ENCODE measurements at regions not wholly inside any gene's neighbourhood (a gene's known extent, or its start where the extent isn't known, plus 50 kb on each side); places are given as distances from the start of the nearest gene placed in this dataset.

DNA sequence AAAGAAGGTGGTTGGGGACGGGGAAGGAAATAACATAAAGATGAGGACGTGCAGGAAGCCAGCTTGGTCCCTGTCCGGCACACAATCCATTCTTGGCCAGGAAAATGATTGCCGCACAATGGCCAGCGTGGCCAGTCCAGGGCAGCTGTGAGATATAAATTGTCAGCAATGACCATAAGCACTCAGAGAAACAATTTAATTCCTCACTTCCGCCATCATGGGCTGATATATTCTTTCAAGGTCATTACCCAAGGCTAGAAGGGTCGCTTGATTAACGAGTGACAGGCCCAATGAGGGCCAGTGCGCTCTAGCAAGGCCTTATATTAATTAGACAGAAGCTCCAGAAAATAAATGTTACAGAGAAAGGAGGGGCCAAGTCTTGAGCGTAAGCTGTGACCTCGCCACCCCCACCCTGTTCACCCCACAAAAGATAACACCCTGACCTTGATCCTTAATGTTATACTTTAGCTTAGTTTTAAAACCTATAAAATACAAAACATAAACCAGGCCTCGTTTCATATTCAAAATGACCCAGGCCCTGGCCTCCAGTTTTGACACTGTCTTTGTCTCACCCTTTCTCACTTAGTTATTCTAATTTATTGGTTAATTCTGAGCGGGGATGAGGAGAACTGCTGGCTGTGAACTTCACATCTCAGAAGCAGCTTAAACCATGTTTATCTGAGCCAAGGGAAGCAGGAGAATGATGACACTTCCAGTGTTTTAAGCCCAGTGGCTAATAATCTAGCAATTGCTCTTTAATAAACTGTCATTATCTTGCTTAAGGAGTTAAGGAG lies 478.3 kb upstream of the ZFHX3 start:
- no peaks in the 10 kb centered on the region for H4K20me1 ChIP-seq (ENCODE audit: insufficient read depth, poor library complexity, severe bottlenecking)
- H3K79me2 ChIP-seq: no peaks in the 10 kb centered on the region
- H3K4me1 ChIP-seq (ENCODE audit: insufficient read depth): no peaks in the 10 kb centered on the region
- no peaks in the 10 kb centered on the region for H3K27me3 ChIP-seq
- no peaks in the 10 kb centered on the region for H3K9me3 ChIP-seq (ENCODE audit: low read depth)
- 80% methylated on average over 13 of the region's 13 CpGs for WGBS (ENCODE audit: low lambda C conversion rate, missing lambda C conversion rate)
- DNase-seq (ENCODE audit: low spot score): no peak
- H3K36me3 ChIP-seq (replicated peaks; ENCODE audit: insufficient read depth, low read depth): no peaks in the 10 kb centered on the region
- no peak overlapping the region for H3K4me3 ChIP-seq
- H3K9me2 ChIP-seq (replicated peaks; ENCODE audit: insufficient read depth): no peaks in the 10 kb centered on the region
- no peak overlapping the region for H3K4me2 ChIP-seq
- H2AFZ ChIP-seq: no peak overlapping the region
- no peak overlapping the region for H3K27ac ChIP-seq
- TF ChIP-seq EZH2phosphoT487 (IDR thresholded peaks at IDR 0.05; ENCODE audit: low read depth, severe bottlenecking, unreplicated experiment) (no peak), EZH2 (IDR thresholded peaks at IDR 0.05; ENCODE audit: borderline replicate concordance) (no peak)
- TF ChIP-seq, protein P1, sequence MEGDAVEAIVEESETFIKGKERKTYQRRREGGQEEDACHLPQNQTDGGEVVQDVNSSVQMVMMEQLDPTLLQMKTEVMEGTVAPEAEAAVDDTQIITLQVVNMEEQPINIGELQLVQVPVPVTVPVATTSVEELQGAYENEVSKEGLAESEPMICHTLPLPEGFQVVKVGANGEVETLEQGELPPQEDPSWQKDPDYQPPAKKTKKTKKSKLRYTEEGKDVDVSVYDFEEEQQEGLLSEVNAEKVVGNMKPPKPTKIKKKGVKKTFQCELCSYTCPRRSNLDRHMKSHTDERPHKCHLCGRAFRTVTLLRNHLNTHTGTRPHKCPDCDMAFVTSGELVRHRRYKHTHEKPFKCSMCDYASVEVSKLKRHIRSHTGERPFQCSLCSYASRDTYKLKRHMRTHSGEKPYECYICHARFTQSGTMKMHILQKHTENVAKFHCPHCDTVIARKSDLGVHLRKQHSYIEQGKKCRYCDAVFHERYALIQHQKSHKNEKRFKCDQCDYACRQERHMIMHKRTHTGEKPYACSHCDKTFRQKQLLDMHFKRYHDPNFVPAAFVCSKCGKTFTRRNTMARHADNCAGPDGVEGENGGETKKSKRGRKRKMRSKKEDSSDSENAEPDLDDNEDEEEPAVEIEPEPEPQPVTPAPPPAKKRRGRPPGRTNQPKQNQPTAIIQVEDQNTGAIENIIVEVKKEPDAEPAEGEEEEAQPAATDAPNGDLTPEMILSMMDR (IDR thresholded peaks at IDR 0.05; ENCODE audit: poor library complexity): no peak

DNA sequence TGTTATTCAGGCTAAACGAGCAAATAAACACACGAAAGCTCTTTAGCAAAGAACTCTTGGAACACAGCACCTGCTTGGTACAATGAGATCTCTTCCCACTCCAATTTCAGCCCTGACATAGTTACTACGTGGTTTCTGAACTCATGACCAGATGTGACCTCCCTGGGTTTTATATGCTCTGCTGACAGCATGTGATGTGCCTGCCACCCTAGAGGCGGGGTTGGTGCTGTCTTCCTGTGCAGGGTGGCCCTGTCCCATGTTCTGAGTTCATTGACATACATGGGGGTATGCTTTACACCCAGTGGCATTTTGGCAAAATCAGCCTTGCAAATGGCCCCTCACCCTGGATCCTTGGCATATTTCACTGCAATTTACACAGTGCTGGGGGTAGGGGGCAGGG lies 475.3 kb upstream of the ZFHX3 start:
- H3K79me2 ChIP-seq: no peaks in the 10 kb centered on the region
- H3K4me1 ChIP-seq (ENCODE audit: insufficient read depth): no peaks in the 10 kb centered on the region
- H3K9me3 ChIP-seq (ENCODE audit: low read depth): no peaks in the 10 kb centered on the region
- DNase-seq (ENCODE audit: low spot score): no peak
- no peaks in the 10 kb centered on the region for H3K36me3 ChIP-seq (replicated peaks; ENCODE audit: insufficient read depth, low read depth)
- H4K20me1 ChIP-seq (ENCODE audit: insufficient read depth, poor library complexity, severe bottlenecking): no peaks in the 10 kb centered on the region
- H2AFZ ChIP-seq: no peak overlapping the region
- H3K4me3 ChIP-seq: no peak overlapping the region
- no peaks in the 10 kb centered on the region for H3K27me3 ChIP-seq
- no peak overlapping the region for H3K27ac ChIP-seq
- H3K9me2 ChIP-seq (replicated peaks; ENCODE audit: insufficient read depth): no peaks in the 10 kb centered on the region
- 91% methylated on average over 4 of the region's 4 CpGs for WGBS (ENCODE audit: low lambda C conversion rate, missing lambda C conversion rate)
- H3K4me2 ChIP-seq: no peak overlapping the region
- TF ChIP-seq, protein P1 (IDR thresholded peaks at IDR 0.05; ENCODE audit: poor library complexity): no peak
- TF ChIP-seq EZH2phosphoT487 (IDR thresholded peaks at IDR 0.05; ENCODE audit: low read depth, severe bottlenecking, unreplicated experiment) (no peak), EZH2 (IDR thresholded peaks at IDR 0.05; ENCODE audit: borderline replicate concordance) (no peak)

DNA sequence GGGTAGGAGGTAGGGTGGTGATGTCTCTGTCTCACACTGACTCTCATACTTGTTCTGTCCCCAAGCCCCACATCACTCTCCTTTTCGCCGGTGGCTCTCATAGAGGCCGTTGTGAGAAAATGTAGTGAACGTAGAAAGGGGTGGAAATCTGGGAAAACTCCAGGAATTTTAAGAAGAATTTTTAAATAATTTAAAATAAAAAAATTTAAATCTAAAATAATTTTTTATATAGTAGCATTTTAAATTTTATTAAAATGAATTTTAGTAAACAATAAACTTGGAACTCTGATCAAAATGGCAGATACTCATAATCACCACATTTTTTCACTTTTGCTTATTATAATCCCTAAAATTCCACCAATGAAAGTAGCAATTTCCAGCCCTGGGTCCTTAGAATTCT lies 473.6 kb upstream of the ZFHX3 start:
- Histone ChIP-seq H3K4me1 (ENCODE audit: insufficient read depth) (no peaks in the 10 kb centered on the region), H3K36me3 (replicated peaks; ENCODE audit: insufficient read depth, low read depth) (no peaks in the 10 kb centered on the region), H3K9me2 (replicated peaks; ENCODE audit: insufficient read depth) (no peaks in the 10 kb centered on the region), H3K4me2 (no peak overlapping the region), H3K9me3 (ENCODE audit: low read depth) (no peaks in the 10 kb centered on the region), H3K27ac (no peak overlapping the region), H2AFZ (no peak overlapping the region), H4K20me1 (ENCODE audit: insufficient read depth, poor library complexity, severe bottlenecking) (no peaks in the 10 kb centered on the region), H3K79me2 (no peaks in the 10 kb centered on the region), H3K4me3 (no peak overlapping the region), H3K27me3 (no peaks in the 10 kb centered on the region)
- DNase-seq (ENCODE audit: low spot score): no peak
- TF ChIP-seq EZH2 (IDR thresholded peaks at IDR 0.05; ENCODE audit: borderline replicate concordance) (no peak), EZH2phosphoT487 (IDR thresholded peaks at IDR 0.05; ENCODE audit: low read depth, severe bottlenecking, unreplicated experiment) (no peak)
- TF ChIP-seq, protein P1 (IDR thresholded peaks at IDR 0.05; ENCODE audit: poor library complexity): no peak
- 93% methylated on average over 4 of the region's 4 CpGs for WGBS (ENCODE audit: low lambda C conversion rate, missing lambda C conversion rate)
